Hepatocyte (in vitro differentiated cells): ENCODE measurements at regions not wholly inside any gene's neighbourhood (a gene's known extent, or its start where the extent isn't known, plus 50 kb on each side); places are given as distances from the start of the nearest gene placed in this dataset.

Experiments
- DNase-seq: peaks from one replicate; pipeline ENCODE4 v3.0.0-alpha.2; 2016; ENCODE audit warnings: low spot score
- H2AFZ ChIP-seq: fragments of 200-600 bp; sonication (generic); 2 replicates; pipeline ENCODE4 v1.6.0; 2016; ENCODE audit warnings: antibody characterized with exemption, mild to moderate bottlenecking
- H3K27ac ChIP-seq: fragments of 200-600 bp; sonication (generic); 2 replicates; pipeline ENCODE4 v1.5.1; 2016; ENCODE audit warnings: mild to moderate bottlenecking
- H3K27me3 ChIP-seq: fragments of 200-600 bp; sonication (generic); 2 replicates; pipeline ENCODE4 v1.6.1; 2016
- H3K36me3 ChIP-seq: fragments of 200-600 bp; sonication (generic); replicated peaks from 2 replicates; pipeline ENCODE4 v1.5.1; 2016; ENCODE audit warnings: low read depth; ENCODE audit not compliant: insufficient read depth
- H3K4me1 ChIP-seq: fragments of 200-600 bp; sonication (generic); 2 replicates; pipeline ENCODE4 v1.5.1; 2016; ENCODE audit warnings: mild to moderate bottlenecking, moderate library complexity; ENCODE audit not compliant: insufficient read depth
- H3K4me2 ChIP-seq: fragments of 200-600 bp; sonication (generic); 2 replicates; pipeline ENCODE4 v1.6.0; 2016
- H3K4me3 ChIP-seq: fragments of 200-600 bp; sonication (generic); 2 replicates; pipeline ENCODE4 v1.5.1; 2016; ENCODE audit warnings: mild to moderate bottlenecking
- H3K79me2 ChIP-seq: fragments of 200-600 bp; sonication (generic); 2 replicates; pipeline ENCODE4 v1.6.0; 2017; ENCODE audit warnings: mild to moderate bottlenecking
- H3K9me2 ChIP-seq: fragments of 200-600 bp; sonication (generic); replicated peaks from 2 replicates; pipeline ENCODE4 v1.6.0; 2017; ENCODE audit warnings: mild to moderate bottlenecking; ENCODE audit not compliant: insufficient read depth
- H3K9me3 ChIP-seq: fragments of 200-600 bp; sonication (generic); 2 replicates; pipeline ENCODE4 v1.5.1; 2016; ENCODE audit warnings: low read depth, mild to moderate bottlenecking
- H4K20me1 ChIP-seq: fragments of 200-600 bp; sonication (generic); 2 replicates; pipeline ENCODE4 v1.6.0; 2016; ENCODE audit warnings: mild to moderate bottlenecking; ENCODE audit not compliant: insufficient read depth, poor library complexity, severe bottlenecking
- EZH2 ChIP-seq: fragments of 200-600 bp; sonication (generic); IDR thresholded peaks from 2 replicates; pipeline ENCODE4 v1.6.1; 2016; ENCODE audit warnings: antibody characterized with exemption, mild to moderate bottlenecking, borderline replicate concordance
- EZH2phosphoT487 ChIP-seq: fragments of 200-600 bp; sonication (generic); IDR thresholded peaks from one replicate; pipeline ENCODE4 v1.6.1; 2018; ENCODE audit warnings: antibody characterized with exemption, mild to moderate bottlenecking, low read depth, moderate library complexity; ENCODE audit not compliant: unreplicated experiment, severe bottlenecking
- WGBS: methylation state at CpG from one replicate; pipeline ENCODE4 v1.1.6; 2016; ENCODE audit warnings: low lambda C conversion rate; ENCODE audit errors: missing lambda C conversion rate; 5-methylcytosine and 5-hydroxymethylcytosine counted together
- TF ChIP-seq, protein P1 (sequence below): fragments of 200-600 bp; sonication (generic); IDR thresholded peaks from 2 replicates; pipeline ENCODE4 v1.5.1; 2016; ENCODE audit warnings: antibody characterized with exemption, mild to moderate bottlenecking; ENCODE audit not compliant: poor library complexity

GRCh38 chr10:33402220-33403073 lies 68.0 kb upstream of the NRP1 start:
- Histone ChIP-seq H3K9me2 (no peaks in the 10 kb centered on the region), H3K79me2 (no peaks in the 10 kb centered on the region), H3K27me3 (no peaks in the 10 kb centered on the region), H3K27ac (no peak overlapping the region), H3K9me3 (no peaks in the 10 kb centered on the region), H3K4me2 (no peak overlapping the region), H3K4me3 (no peak overlapping the region), H3K36me3 (no peaks in the 10 kb centered on the region), H2AFZ (no peak overlapping the region), H4K20me1 (no peaks in the 10 kb centered on the region), H3K4me1 (no peaks in the 10 kb centered on the region)
- WGBS, result 71% methylated on average over 9 of the region's 9 CpGs
- TF ChIP-seq, protein P1, sequence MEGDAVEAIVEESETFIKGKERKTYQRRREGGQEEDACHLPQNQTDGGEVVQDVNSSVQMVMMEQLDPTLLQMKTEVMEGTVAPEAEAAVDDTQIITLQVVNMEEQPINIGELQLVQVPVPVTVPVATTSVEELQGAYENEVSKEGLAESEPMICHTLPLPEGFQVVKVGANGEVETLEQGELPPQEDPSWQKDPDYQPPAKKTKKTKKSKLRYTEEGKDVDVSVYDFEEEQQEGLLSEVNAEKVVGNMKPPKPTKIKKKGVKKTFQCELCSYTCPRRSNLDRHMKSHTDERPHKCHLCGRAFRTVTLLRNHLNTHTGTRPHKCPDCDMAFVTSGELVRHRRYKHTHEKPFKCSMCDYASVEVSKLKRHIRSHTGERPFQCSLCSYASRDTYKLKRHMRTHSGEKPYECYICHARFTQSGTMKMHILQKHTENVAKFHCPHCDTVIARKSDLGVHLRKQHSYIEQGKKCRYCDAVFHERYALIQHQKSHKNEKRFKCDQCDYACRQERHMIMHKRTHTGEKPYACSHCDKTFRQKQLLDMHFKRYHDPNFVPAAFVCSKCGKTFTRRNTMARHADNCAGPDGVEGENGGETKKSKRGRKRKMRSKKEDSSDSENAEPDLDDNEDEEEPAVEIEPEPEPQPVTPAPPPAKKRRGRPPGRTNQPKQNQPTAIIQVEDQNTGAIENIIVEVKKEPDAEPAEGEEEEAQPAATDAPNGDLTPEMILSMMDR, result no peak
- TF ChIP-seq EZH2 (no peak), EZH2phosphoT487 (no peak)
- no peak for DNase-seq

DNA sequence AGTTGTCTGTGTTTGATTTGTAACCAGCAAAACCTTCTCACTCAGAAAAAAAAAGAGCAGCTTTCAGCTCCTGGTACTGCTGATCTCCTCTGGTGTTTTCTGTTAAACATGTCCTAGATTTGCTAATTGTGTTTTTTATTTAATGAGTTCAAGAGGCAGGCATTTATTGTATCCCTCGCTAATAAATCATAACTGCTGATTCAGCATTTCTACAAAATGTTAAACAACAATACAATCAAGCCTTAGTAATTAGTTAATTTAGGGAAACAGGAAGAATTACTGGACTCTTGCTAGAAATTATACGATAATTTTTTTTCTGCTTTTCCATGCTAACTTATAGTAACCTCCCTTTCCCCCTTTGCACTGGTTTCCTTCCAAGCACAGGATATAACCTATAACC lies 66.8 kb upstream of the NRP1 start:
- Histone ChIP-seq H4K20me1 (no peaks in the 10 kb centered on the region), H3K79me2 (no peaks in the 10 kb centered on the region), H3K27me3 (no peaks in the 10 kb centered on the region), H3K4me3 (no peak overlapping the region), H3K4me2 (no peak overlapping the region), H3K9me3 (no peaks in the 10 kb centered on the region), H2AFZ (no peak overlapping the region), H3K36me3 (no peaks in the 10 kb centered on the region), H3K4me1 (no peaks in the 10 kb centered on the region), H3K9me2 (no peaks in the 10 kb centered on the region), H3K27ac (no peak overlapping the region)
- TF ChIP-seq, protein P1, result no peak
- TF ChIP-seq EZH2, result no peak
- TF ChIP-seq EZH2phosphoT487, result no peak
- WGBS, result 88% methylated on average over 2 of the region's 2 CpGs
- DNase-seq, result no peak

DNA sequence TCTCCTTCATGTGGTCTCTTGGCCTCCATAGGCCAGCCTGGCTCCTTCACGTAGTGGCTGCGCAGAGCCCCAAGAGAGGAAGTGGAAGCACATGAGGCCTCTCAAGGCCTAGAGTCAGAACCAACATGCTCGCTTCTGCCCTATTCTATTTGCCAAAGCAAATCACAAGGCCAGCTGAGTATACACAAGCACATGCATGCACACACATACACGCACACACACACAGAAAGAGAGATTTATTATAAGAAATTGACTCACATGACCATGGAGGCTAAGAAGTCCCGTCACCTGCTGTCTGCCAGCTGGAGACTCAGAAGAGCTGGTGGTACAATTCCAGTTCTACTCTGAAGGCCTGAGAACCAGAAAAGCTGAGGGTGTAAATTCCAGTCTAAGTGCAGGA lies 64.3 kb upstream of the NRP1 start:
- H3K27ac ChIP-seq, result no peak overlapping the region
- no peaks in the 10 kb centered on the region for H3K27me3 ChIP-seq
- H3K9me3 ChIP-seq, result no peaks in the 10 kb centered on the region
- no peak overlapping the region for H2AFZ ChIP-seq
- H3K79me2 ChIP-seq, result no peaks in the 10 kb centered on the region
- TF ChIP-seq, protein P1, result no peak
- TF ChIP-seq EZH2, result no peak
- TF ChIP-seq EZH2phosphoT487, result no peak
- DNase-seq, result no peak
- no peak overlapping the region for H3K4me2 ChIP-seq
- 89% methylated on average over 5 of the region's 5 CpGs for WGBS
- H3K36me3 ChIP-seq, result no peaks in the 10 kb centered on the region
- no peaks in the 10 kb centered on the region for H4K20me1 ChIP-seq
- no peaks in the 10 kb centered on the region for H3K9me2 ChIP-seq
- H3K4me3 ChIP-seq, result no peak overlapping the region
- no peaks in the 10 kb centered on the region for H3K4me1 ChIP-seq
